ENCODE measurements at regions not wholly inside any gene's neighbourhood (a gene's known extent, or its start where the extent isn't known, plus 50 kb on each side); places are given as distances from the start of the nearest gene placed in this dataset.
"Not testable (repeated sequence)": the region's sequence is repeated elsewhere in the genome, so short reads cannot be mapped to it uniquely, and the experiment has no call there.

GRCh38 chr4:60683973-60684372, 516.2 kb upstream of the ADGRL3 start:
- Histone ChIP-seq H4K20me1 (ENCODE audit: control insufficient read depth, insufficient read depth, insufficient read length) (no peaks in the 10 kb centered on the region), H3K23me2 (ENCODE audit: insufficient read length, low read depth, low read length, poor library complexity, severe bottlenecking) (no peaks in the 10 kb centered on the region), H3K27me3 (ENCODE audit: insufficient read depth, low read length) (no peaks in the 10 kb centered on the region), H4K8ac (replicated peaks; ENCODE audit: insufficient read length, low read depth, low read length) (no peak overlapping the region), H2BK120ac (ENCODE audit: low read depth, low read length, poor library complexity, severe bottlenecking) (no peak overlapping the region), H3K27ac (ENCODE audit: insufficient read length, low read depth, low read length) (no peak overlapping the region), H2AFZ (ENCODE audit: low read length) (no peak overlapping the region), H3K56ac (ENCODE audit: insufficient read length, low read depth, low read length) (no peak overlapping the region), H3K4me1 (ENCODE audit: insufficient read depth, low read length) (no peaks in the 10 kb centered on the region), H3K18ac (ENCODE audit: insufficient read length, low read depth, low read length) (no peak overlapping the region), H2BK12ac (ENCODE audit: insufficient read length, low read depth, low read length) (no peak overlapping the region), H3K79me1 (ENCODE audit: insufficient read depth, low read depth, low read length, poor library complexity, severe bottlenecking) (no peaks in the 10 kb centered on the region), H2AK5ac (ENCODE audit: insufficient read length, low read length) (no peak overlapping the region), H2BK20ac (ENCODE audit: low read depth, low read length, poor library complexity, severe bottlenecking) (no peak overlapping the region), H3K14ac (ENCODE audit: insufficient read depth, low read length) (no peak overlapping the region), H3K79me2 (ENCODE audit: insufficient read depth, low read length) (no peaks in the 10 kb centered on the region), H4K91ac (ENCODE audit: insufficient read length, low read depth, low read length) (no peak overlapping the region), H3K23ac (ENCODE audit: insufficient read length, low read depth, low read length) (no peak overlapping the region), H3K9ac (ENCODE audit: extremely low read depth, insufficient read length, low read length) (no peak overlapping the region), H3K9me3 (ENCODE audit: control insufficient read depth, low read depth, low read length) (no peaks in the 10 kb centered on the region), H3K4ac (ENCODE audit: low read depth, low read length) (no peak overlapping the region), H3K4me2 (ENCODE audit: insufficient read depth, insufficient read length, low read length) (no peak overlapping the region), H2BK5ac (ENCODE audit: insufficient read length, low read length) (no peak overlapping the region), H4K5ac (ENCODE audit: insufficient read length, low read depth, low read length) (no peak overlapping the region), H3T11ph (ENCODE audit: low read length) (no peak overlapping the region), H2BK15ac (ENCODE audit: low read depth, low read length) (no peak overlapping the region)
- no peaks in the 10 kb centered on the region for H3K36me3 Mint-ChIP-seq (ENCODE audit: insufficient read depth in 1 of 3, low read depth in 3 of 3)
- H3K27ac Mint-ChIP-seq: no peak overlapping the region
- no CpG with 5 or more reads among the region's 2 CpGs for WGBS (ENCODE audit: extremely low coverage, insufficient read length, low lambda C conversion rate)
- H3K9me3 Mint-ChIP-seq: no peaks in the 10 kb centered on the region
- TF ChIP-seq CTCF (conservative IDR thresholded peaks at IDR 0.05): no peak
- DNase-seq: no peak
- no peaks in the 10 kb centered on the region for H3K27me3 Mint-ChIP-seq (ENCODE audit: low read depth)
- H3K4me1 Mint-ChIP-seq: no peaks in the 10 kb centered on the region
- H3K4me3 Mint-ChIP-seq: no peak overlapping the region

GRCh38 chr4:60696062-60696461, 504.1 kb upstream of the ADGRL3 start:
- not testable (repeated sequence) for H3K9ac ChIP-seq (ENCODE audit: extremely low read depth, insufficient read length, low read length); H3K4me1 Mint-ChIP-seq; H3K27me3 ChIP-seq (ENCODE audit: insufficient read depth, low read length); H3T11ph ChIP-seq (ENCODE audit: low read length); H3K4me3 Mint-ChIP-seq; H3K4ac ChIP-seq (ENCODE audit: low read depth, low read length); H3K18ac ChIP-seq (ENCODE audit: insufficient read length, low read depth, low read length); DNase-seq; H2AFZ ChIP-seq (ENCODE audit: low read length); H2AK5ac ChIP-seq (ENCODE audit: insufficient read length, low read length); H3K23ac ChIP-seq (ENCODE audit: insufficient read length, low read depth, low read length); H2BK15ac ChIP-seq (ENCODE audit: low read depth, low read length); H3K27ac ChIP-seq (ENCODE audit: insufficient read length, low read depth, low read length); H4K91ac ChIP-seq (ENCODE audit: insufficient read length, low read depth, low read length); H3K4me1 ChIP-seq (ENCODE audit: insufficient read depth, low read length); H4K5ac ChIP-seq (ENCODE audit: insufficient read length, low read depth, low read length); H2BK20ac ChIP-seq (ENCODE audit: low read depth, low read length, poor library complexity, severe bottlenecking); H3K14ac ChIP-seq (ENCODE audit: insufficient read depth, low read length); H3K27ac Mint-ChIP-seq; H3K9me3 ChIP-seq (ENCODE audit: control insufficient read depth, low read depth, low read length); H4K8ac ChIP-seq (replicated peaks; ENCODE audit: insufficient read length, low read depth, low read length); H2BK120ac ChIP-seq (ENCODE audit: low read depth, low read length, poor library complexity, severe bottlenecking); H3K4me2 ChIP-seq (ENCODE audit: insufficient read depth, insufficient read length, low read length); H3K23me2 ChIP-seq (ENCODE audit: insufficient read length, low read depth, low read length, poor library complexity, severe bottlenecking); H4K20me1 ChIP-seq (ENCODE audit: control insufficient read depth, insufficient read depth, insufficient read length); H2BK12ac ChIP-seq (ENCODE audit: insufficient read length, low read depth, low read length); H3K36me3 Mint-ChIP-seq (ENCODE audit: insufficient read depth in 1 of 3, low read depth in 3 of 3); H3K79me2 ChIP-seq (ENCODE audit: insufficient read depth, low read length); H3K56ac ChIP-seq (ENCODE audit: insufficient read length, low read depth, low read length); H3K79me1 ChIP-seq (ENCODE audit: insufficient read depth, low read depth, low read length, poor library complexity, severe bottlenecking); H2BK5ac ChIP-seq (ENCODE audit: insufficient read length, low read length); H3K27me3 Mint-ChIP-seq (ENCODE audit: low read depth)
- no CpG with 5 or more reads among the region's 5 CpGs for WGBS (ENCODE audit: extremely low coverage, insufficient read length, low lambda C conversion rate)
- H3K9me3 Mint-ChIP-seq: peaks cover 35 to 39% of the 10 kb centered on the region in 2 experiments

Measured in H9 (cell line).